ENCODE measurements at regions not wholly inside any gene's neighbourhood (a gene's known extent, or its start where the extent isn't known, plus 50 kb on each side); places are given as distances from the start of the nearest gene placed in this dataset.
A peak's percentile ranks its signal among the peaks of the same experiment; 100 is the strongest.

- DNase-seq: no peak
Measured at GRCh38 chr6:167049275-167049674, 50.1 kb downstream of the CEP43 start.

DNA sequence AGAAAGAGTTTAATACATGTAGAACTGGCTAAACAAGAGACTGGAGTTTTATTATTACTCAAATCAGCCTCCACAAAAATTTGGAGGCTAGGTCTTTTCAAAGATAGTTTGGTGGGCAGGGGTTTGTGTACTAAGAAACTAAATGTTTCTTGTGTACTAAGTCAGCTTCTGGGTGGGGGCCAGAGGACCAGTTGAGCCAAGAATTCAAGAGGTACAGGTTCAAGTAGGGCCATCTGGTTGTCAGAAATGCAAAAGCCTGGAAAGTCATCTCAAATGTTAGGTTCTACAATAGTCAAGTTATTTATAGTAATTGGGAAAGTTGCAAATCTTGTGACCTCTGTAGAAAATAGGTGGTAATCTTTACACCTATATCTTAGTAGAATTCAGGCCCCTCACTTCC is 51.7 kb downstream of the CEP43 start:
- DNase-seq: no peak

GRCh38 chr6:167053895-167054530 is 54.8 kb downstream of the CEP43 start:
- no peak for DNase-seq

DNA sequence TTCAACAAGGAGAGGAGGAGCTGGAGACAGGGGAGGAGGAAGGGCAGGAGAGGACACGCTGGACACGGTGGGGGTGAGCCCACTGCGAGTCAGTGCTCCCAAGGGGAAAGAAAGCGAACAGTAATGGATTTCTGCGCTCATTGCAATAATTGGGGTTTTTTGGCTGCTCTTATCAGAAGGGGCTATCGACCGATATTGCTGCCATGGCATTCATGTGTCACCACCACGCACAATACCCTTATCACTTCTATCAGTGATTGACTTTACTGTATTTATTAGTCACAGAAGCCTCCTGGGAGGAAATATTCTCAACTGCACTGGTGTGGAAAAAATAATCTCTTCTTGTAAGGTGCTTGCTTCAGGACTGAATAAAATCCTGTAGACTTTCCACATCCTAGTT is 55.8 kb downstream of the CEP43 start:
- no peak for DNase-seq

- peak; percentile 68 to 79 for DNase-seq
Measured at GRCh38 chr6:167056370-167056769, 57.2 kb downstream of the CEP43 start.

- no peak for DNase-seq
Measured at GRCh38 chr6:167058261-167058660, 59.1 kb downstream of the CEP43 start.

Data from AML-193 (cell line).